Ammon's horn (tissue), 1 donor: ENCODE measurements at regions not wholly inside any gene's neighbourhood (a gene's known extent, or its start where the extent isn't known, plus 50 kb on each side); places are given as distances from the start of the nearest gene placed in this dataset.
A peak's percentile ranks its signal among the peaks of the same experiment; 100 is the strongest.
"Not testable (repeated sequence)": the region's sequence is repeated elsewhere in the genome, so short reads cannot be mapped to it uniquely, and the experiment has no call there.

Source experiments
- DNase-seq: peaks from one replicate; pipeline ENCODE4 v3.0.0-alpha.2; 2016; ENCODE audit warnings: low spot score

DNA sequence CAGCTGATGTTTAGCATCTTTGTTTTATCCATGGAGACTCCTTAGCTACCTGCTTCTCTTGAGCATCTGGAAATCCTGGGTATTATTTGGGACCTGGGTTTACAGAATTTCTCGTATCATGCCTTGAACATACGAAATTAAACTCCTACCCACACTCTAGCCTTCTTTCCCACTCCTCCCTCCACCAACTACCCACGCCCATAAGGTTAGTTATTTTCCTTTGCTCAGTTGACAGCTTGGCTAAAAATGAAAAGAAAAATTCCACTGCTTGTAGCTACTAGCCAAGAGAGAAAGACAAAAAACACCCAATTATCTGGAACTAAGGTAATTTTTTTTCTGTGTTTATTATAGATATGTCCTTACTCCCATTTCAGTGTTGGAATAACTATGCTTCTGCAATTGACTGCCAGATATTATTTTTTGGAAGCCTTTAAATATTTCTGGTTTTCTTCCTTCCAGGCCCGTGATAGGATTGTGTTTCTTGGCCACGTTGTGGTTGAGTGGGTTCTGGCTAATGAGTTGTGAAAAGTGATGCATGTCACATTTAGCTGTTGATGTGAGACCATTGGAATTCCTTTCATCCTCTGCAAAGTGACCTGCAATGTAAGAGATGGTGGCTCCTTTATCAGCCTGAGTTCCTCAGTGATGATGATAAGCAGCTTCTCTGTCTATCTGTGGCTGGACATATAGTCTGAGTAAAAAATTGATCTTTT, 308.1 kb downstream of the LRRC70 start:
- peak; percentile 35 for DNase-seq

DNA sequence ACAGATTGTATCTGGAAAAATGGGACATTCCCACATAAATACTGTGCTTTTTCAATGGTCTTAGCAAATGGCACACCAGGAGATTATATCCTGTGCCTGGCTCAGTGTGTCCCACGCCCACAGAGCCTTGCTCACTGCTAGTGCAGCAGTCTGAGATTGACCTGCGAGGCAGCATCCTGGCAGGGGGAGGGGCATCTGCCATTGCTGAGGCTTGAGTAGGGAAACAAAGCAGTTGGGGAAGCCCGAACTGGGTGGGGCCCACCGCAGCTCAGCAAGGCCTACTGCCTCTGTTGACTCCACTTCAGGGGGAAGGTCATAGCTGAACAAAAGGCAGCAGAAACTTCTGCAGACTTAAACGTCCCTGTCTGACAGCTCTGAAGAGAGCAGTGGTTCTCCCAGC, 258.7 kb downstream of the LRRC70 start:
- not testable (repeated sequence) for DNase-seq

DNA sequence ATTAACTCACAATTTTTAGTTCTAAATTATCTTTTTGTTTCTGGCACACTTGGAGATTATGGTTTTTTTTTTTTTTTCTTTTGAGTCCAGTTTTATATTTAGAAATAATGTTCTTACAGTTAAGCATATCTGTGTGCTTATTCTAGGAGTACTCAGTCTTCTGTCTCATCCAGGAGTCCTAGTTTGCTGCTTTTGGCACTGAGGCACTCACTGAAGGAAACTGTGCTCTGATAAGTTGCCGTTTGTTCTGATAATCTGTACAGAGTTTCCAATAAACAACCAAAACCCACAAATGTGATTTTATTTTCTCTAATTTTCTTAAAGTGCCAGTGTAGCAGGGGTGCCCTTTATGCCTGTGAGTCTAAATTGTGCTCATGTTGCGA, 251.0 kb downstream of the LRRC70 start:
- DNase-seq = no peak

DNA sequence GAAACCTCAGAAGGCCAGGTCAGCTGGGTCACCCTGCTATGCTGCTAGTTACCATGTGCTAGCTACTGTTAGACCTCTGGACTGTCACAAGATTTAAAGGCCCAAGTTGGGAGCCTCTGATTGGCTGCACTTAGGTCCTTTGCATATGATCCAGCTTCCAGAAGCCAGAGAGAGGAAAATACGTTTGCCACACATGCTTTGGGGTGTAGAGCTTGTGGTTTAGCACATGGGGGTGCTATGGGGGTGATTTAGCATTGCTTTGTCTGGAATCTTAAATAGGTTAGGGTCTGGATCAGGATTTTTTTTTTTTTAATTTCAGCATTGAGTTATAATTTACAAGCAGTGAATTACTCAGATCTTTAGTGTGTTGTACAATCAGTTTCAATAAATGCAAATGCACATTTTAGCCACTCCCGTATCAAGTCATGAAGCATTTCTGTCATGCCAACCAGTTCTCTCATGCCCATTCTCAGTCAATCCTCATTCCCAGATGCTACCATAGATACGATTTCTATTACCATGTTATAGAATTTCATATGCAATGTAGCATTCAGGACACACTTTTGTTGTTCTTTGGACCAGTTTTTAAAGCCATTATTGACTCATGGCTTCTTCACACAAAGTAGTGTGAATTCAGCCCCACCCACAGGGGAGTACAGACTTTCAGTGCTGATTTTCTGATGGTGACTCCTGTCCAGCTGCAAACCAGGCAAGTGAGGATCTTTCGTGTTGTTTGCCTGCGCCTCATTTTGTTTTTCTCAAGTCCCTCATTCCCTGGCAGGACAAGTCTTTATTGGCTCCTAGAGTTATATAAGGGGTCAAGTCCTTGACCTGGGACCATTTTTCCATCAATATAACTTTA, 250.4 kb downstream of the LRRC70 start:
- no peak for DNase-seq

DNA sequence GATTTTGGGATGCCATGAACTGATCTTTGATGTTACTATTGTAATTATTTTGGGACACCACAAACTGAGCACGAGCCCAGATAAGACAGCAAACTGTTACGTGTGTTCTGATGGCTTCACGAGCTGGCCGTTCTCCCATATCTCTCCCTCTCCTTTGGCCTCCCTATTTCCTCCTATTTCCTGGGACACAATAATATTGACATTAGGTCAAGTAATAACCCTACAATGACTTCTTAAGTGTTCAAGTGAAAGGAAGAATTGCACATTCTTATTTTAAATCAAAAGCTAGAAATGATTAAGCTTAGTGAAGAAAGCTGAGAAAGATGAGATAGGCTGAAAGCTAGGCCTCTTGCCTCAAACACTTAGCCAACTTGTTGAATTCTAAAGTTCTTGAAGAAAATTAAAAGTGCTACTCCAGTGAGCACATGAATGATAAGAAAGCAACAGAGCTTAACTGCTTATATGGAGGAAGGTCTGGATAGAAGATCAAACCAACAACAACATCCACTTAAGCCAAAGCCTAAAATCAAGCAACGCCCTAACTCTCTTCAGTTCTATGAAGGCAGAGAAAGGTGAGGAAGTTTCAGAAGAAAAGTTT, 247.1 kb downstream of the LRRC70 start:
- DNase-seq = no peak

DNA sequence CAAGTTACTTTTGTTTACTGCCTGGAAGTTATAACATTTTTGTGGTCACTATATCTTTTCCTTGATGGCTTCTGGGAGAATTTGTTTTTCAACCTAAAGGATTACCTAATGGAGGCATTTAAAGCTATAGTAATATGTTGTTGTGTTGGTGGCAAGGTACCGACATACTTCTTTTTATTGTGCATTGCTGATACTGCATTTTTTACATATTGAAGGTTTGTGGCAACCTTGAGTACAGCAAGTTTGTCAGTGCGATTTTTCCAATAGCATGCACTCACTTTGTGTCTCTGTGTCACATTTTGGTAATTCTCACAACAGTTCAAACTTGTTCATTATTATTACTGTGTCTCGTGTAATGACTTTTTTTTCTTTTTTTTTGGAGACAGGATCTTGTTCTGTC, 246.3 kb downstream of the LRRC70 start:
- no peak for DNase-seq

DNA sequence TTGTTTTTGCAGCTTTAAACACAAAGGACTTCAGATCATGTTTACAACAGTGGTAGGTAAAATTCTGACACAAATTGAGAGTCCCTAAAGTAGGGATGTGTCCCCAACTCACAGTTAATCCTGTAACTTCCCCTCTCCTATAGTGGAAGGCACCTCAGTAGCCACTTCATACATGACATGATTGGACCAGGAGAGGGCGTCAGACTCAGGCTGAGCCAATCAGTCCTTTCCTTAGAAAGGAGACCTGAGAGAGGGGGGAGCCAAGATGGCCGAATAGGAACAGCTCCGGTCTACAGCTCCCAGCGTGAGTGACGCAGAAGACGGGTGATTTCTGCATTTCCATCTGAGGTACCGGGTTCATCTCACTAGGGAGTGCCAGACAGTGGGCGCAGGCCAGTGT, 238.4 kb downstream of the LRRC70 start:
- not testable (repeated sequence) for DNase-seq

DNA sequence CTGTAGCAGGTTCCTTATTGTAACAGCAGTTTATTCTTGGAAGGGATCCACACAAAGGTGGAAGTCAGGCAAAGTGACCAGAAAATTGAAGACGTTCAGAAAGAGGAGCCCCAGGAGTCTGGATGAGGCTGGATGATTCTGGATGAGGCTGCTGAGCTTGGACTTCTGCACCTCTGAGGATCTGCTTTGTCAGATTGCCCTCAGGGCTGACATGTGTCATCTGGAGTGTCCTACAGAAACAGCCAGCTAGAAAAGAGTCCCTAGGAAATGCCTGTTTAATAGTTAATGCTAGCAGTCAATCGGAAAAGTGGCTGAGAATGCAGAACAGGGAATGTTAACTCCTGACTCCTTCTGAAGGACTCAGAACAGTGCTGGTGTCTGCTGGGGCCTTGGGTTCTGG, 236.4 kb downstream of the LRRC70 start:
- DNase-seq = no peak

DNA sequence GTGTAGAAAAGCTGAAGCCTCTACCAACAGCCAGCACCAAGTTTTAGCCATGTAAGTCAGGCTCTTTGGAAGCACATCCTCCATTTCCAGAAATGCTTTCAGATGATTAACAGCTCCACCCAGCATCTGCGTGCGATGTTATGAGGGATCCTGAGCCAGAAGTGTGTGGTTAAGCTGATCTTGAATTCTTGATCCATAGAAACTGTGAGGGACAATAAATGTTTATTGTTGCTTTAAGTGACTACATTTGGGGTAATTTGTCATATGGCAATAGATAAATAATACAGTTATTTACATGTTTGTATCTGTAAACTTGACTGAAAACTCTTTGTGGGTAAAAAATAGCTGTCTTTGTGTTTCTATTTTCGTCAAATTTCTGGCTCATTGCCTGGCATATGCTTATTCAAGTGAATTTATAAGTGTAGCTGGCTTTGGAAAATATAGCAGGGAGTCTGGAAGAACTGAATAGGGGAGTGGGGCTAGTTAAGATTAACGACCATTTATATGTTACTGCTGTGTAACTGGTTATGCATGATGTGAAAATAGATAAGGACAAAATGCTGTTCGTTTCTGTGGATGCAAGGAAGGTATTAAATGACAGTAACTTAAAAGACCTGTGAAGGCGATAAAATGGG, 234.1 kb downstream of the LRRC70 start:
- no peak for DNase-seq

DNA sequence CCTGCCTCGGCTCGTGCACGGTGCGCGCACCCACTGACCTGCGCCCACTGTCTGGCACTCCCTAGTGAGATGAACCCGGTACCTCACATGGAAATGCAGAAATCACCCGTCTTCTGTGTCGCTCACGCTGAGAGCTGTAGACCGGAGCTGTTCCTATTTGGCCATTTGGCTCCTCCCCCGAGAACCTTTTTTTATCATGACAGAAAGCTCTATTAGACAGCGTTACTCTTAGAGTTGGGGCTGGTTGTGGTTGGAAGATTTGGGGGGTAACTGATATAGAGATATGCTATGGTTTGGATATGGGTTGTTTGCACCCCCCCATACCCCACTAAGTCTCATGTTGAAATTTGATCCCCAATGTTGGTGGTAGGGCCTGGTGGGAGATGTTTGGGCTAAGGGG, 226.2 kb downstream of the LRRC70 start:
- DNase-seq = not testable (repeated sequence)

DNA sequence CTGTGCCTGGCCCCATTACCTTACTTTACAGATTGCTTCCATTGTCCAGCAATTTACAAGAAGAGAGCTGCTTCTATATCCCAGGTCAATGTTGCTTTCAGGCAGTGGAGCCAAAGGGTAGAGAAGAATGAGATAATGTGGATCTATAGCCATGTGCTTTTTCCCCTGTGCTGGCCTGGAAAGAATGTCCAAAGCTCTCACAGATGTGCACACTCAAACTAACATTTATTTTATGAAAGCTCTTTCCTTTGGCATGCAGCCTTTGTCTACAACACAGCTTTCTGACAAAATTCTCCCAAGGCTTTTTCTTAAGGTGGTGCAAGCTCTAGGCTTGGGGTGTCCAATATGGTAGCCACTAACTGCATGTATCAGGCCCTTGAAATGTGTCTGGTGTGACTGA, 217.3 kb downstream of the LRRC70 start:
- DNase-seq = no peak

DNA sequence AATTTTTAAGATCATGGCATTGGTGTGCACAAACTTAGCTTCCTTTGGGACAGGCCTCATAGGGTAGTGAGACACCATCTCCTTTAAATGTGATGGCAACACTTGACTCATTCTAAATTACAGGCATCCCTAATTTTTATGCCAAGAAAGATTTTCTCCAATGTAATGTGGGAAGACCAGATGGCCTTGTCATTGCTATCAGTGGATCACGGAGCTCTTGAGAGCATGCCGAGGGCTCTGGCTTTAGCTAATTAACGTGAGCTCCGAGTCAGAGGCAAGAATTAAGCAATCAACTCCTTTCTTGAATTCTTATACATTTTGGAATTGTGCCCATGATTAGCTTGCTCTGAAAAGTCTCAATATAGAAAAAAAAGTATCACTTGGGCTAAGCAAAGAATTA, 215.8 kb downstream of the LRRC70 start:
- DNase-seq = peak; percentile 14

DNA sequence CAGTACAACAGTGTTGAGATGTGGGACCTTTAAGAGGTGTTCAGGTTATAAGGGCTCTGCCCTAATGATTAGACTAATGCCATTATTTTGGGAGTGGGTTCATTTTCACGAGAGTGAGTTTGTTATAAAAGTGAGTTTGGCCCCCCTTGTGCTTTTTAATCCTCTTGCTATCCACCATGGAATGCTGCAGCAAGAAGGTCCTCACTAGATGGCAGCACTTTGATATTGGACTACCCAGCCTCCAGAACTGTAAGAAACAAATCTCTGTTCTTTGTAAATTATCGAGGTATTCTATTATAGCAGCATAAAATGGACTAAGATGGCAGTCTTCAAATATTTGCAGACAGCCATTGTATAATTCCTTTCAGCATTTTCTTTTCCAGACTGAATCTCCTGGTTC, 212.4 kb downstream of the LRRC70 start:
- DNase-seq = no peak

DNA sequence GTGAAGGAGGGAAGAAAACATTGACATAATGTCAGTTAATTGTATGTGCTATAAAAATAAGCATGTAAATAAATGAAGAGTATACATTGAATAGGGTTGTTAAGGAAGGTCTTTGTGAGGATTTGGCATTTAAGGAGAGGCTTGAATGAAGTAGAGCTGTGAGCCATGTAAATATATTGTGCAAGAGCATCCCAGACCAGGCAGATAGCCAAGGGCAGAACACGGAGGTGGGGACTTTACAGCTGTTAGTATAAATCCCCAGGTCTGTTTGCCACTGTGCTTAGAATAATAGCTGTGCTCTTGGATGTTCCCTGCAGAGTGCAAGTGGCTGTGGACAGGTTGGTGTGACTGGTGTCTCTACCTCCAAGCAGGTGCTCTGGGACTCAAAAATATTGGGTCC, 211.7 kb downstream of the LRRC70 start:
- DNase-seq = no peak

DNA sequence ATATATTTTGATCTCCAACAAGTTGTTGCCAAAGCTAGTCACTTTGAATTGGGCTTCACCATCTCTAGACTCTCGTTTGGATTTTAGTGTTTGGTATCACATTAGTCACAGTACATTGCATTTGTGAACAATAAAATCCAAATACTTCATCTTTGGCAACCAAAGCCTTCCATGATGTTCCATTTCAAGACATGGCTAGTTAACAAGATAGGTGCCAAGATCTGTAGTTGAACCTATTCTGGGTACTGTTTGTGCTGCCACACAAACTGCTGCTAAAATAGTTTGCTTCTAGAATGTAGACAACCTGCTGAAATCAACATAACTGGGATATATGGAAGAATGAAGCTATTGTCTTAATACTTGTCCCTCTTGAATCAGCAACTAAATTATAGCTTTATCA, 207.5 kb downstream of the LRRC70 start:
- no peak for DNase-seq

DNA sequence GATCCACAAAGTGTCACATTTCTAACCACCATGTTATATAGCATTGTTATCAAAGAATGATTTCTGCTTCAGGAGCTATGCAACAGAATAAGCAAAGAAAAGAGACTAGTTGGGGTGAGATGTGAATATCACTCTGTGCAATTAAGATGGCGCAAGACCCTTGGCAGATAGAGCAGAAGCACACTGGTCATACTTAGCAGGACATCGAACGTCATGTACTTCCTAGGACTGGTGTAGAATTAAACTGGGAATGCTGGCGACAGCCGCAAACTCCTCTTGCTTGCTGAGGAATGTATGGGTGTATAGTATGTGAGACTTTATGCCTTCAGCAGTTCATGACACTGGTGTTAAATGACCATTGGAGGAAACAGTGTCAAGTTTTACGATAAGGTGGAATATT, 207.0 kb downstream of the LRRC70 start:
- DNase-seq = no peak

DNA sequence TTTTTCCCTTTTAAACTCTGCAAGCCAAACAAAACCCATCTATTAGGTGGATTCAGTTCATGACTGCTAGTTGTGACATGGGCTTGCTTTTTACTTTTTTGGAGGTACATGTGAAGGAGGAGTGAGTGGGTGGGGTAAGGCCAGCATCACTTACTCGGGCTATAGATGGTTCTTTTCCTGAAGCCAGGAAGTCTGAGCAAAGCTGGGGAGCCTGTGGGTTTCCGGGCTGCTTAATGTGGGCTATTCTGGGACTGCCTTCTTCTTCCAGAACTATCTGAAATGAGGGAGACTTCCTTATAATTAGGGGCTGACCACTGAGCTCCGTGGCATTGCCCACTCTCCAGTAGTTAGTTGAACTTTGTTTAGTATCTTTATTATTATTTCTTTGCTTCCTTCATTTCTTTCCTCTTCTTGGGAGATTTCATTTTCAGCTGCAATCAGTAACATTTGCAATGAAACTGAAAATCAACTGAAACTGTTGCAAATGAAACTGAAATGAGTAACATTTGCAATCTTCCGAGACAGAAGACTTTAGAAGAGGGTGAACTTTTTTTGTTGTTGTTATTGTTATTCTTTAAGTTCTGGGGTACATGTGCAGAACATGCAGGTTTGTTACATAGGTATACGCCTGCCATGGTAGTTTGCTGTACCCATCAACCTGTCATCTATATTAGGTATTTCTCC, 204.9 kb downstream of the LRRC70 start:
- DNase-seq = peak; percentile 64

DNA sequence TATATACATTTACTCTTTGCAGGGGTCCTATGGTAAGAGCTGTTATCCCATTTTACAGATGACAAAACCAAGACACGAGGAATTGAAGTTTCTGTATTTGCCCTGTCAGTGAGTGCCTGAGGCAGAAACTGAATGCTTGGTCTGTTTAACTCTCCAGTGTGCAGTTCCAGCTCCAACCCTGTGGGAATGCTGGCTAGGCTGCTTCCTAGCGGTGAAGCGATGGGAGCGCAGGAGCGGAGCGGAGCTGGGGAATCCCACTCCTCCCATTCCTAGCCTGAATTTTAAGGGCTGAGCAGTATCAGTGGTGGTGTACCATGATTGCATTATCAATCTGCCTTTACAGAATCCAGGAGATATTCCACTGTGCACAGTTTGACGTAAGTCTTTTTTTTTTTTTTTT, 202.3 kb downstream of the LRRC70 start:
- DNase-seq = no peak

DNA sequence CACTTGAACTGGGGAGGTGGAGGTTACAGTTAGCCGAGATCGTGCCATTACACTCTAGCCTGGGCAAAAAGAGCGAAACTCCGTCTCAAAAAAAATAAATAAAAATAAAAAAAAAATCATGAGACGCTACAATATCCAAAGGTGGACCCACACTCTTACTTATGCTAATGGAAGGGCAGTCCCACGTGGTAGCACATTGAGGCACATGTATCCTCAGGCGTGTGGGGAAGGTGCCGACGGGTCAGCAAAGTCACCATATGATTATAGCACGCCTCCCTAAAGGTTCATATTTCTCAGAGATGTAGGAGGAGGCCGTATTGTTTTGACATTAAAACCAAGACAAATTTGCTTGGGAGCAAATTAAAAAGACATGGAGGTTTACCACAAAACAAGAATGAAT, 201.6 kb downstream of the LRRC70 start:
- DNase-seq = no peak

DNA sequence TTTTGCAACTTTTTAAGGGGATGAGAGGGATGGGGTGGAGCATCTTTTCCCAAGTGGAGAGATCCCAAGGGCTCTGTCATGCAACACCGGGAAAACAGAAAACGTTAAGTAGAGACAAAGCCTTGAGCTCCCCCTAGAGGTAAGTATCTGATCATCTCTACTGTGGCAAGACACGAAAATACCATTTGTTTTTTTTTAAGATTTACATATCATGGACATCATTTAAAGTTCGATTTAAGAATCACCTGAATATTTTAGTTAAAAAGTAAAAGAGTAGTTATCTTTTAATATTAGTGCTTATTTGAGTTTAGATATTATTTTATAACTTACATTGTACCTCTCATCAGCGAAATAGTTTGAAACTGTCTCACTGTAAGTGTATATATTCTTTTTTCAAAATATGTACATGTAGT, 200.4 kb downstream of the LRRC70 start:
- DNase-seq = peak; percentile 44

DNA sequence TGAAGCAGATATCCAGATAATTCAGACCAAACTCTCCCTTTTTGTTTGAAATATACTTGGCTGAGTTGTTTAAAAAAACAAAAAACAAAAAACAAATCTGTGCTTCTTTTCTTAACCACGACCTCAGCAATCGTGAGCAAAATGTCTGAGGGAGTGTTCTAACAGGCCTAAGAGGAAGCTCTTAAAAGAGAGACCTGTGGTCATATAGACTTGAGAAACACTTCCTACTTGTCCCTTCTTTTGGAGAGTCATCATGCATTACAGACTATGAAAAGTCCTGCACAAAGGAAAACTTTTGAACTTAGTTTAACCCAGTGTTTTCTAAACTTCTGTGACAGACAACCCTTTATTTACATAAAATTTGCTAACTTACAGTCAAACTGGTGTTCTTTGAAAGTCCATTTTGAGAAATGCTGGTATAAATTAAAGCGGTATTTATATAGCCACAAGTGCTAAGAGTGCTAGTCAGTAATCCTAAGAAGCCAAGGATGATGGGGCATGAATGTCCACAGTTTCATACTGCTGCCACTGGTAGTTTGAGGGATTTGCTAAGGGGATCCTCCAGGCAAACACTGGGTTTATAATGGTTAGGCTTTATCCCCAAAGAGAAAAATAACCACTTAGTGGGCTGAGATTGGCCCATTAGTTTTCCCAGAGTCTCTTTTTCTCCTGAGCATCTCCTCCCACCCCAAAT, 199.8 kb downstream of the LRRC70 start:
- DNase-seq = peak; percentile 24
